Right atrium auricular region (tissue), 2 donors: ENCODE measurements at regions not wholly inside any gene's neighbourhood (a gene's known extent, or its start where the extent isn't known, plus 50 kb on each side); places are given as distances from the start of the nearest gene placed in this dataset.
"Not testable (repeated sequence)": the region's sequence is repeated elsewhere in the genome, so short reads cannot be mapped to it uniquely, and the experiment has no call there.

Experiments used
- DNase-seq: peaks from one replicate; pipeline ENCODE4 v3.0.0-alpha.2; 2019; ENCODE audit warnings: low spot score
- H3K27ac ChIP-seq, 2 donors: fragments of 200-600 bp; sonication (generic); 1 replicate in 1 of 2; 2 replicates in 1 of 2; pipeline ENCODE4 v1.5.1; 2016 to 2019
- H3K27me3 ChIP-seq, 2 donors: fragments of 200-600 bp; sonication (generic); one replicate each; pipeline versions ENCODE4 v1.5.1 to v1.6.0; 2017 to 2019
- H3K36me3 ChIP-seq: fragments of 200-600 bp; sonication (generic); one replicate; pipeline ENCODE4 v1.5.1; 2016
- H3K4me1 ChIP-seq, 2 donors: fragments of 200-600 bp; sonication (generic); one replicate each; pipeline versions ENCODE4 v1.5.1 to v1.6.0; 2017 to 2019
- H3K4me3 ChIP-seq, 2 donors: fragments of 200-600 bp; sonication (generic); 1 replicate in 1 of 2; 2 replicates in 1 of 2; pipeline ENCODE4 v1.5.1; 2017 to 2019; ENCODE audit warnings: mild to moderate bottlenecking in 1 of 2, moderate library complexity in 1 of 2
- H3K9me3 ChIP-seq, 2 donors: fragments of 200-600 bp; sonication (generic); one replicate each; pipeline ENCODE4 v1.5.1; 2019
- CTCF ChIP-seq, 2 donors: fragments of 200-600 bp; sonication (generic); IDR thresholded peaks; one replicate each; pipeline ENCODE4 v1.5.1; 2019; ENCODE audit warnings: antibody characterized with exemption in 2 of 2

- Histone ChIP-seq H3K27ac (no peak overlapping the region), H3K27me3 (no peaks in the 10 kb centered on the region), H3K9me3 (no peaks in the 10 kb centered on the region), H3K36me3 (peaks cover 20% of the 10 kb centered on the region), H3K4me1 (peaks cover 0 to 78% of the 10 kb centered on the region in 2 donors), H3K4me3 (no peak overlapping the region)
- DNase-seq: no peak
- TF ChIP-seq CTCF (IDR thresholded peaks at IDR 0.05): no peak
Measured at GRCh38 chr7:131077735-131078134, 249.9 kb upstream of the MKLN1 start.

- no peak overlapping the region for H3K27ac ChIP-seq
Measured at GRCh38 chr7:131080754-131081153, 246.9 kb upstream of the MKLN1 start.

GRCh38 chr7:131081308-131081707 is 246.4 kb upstream of the MKLN1 start:
- peaks cover 15% of the 10 kb centered on the region for H3K36me3 ChIP-seq
- DNase-seq: no peak
- no peaks in the 10 kb centered on the region for H3K9me3 ChIP-seq
- no peak overlapping the region for H3K4me3 ChIP-seq
- H3K27me3 ChIP-seq: no peaks in the 10 kb centered on the region
- TF ChIP-seq CTCF (IDR thresholded peaks at IDR 0.05): no peak
- peaks cover 0 to 76% of the 10 kb centered on the region in 2 donors for H3K4me1 ChIP-seq
- H3K27ac ChIP-seq: no peak overlapping the region

More at GRCh38 chr7:131080754-131081153, 246.9 kb upstream of the MKLN1 start:
- H3K27me3 ChIP-seq: no peaks in the 10 kb centered on the region
- DNase-seq: no peak
- TF ChIP-seq CTCF (IDR thresholded peaks at IDR 0.05): no peak
- H3K4me3 ChIP-seq: no peak overlapping the region
- H3K36me3 ChIP-seq: peaks cover 15% of the 10 kb centered on the region
- no peaks in the 10 kb centered on the region for H3K9me3 ChIP-seq
- H3K4me1 ChIP-seq: peaks cover 0 to 74% of the 10 kb centered on the region in 2 donors

- no peak overlapping the region for H3K27ac ChIP-seq
- H3K4me1 ChIP-seq: peaks cover 0 to 67% of the 10 kb centered on the region in 2 donors
- no peak for DNase-seq
- H3K36me3 ChIP-seq: peaks cover 11% of the 10 kb centered on the region
- H3K9me3 ChIP-seq: no peaks in the 10 kb centered on the region
- H3K4me3 ChIP-seq: no peak overlapping the region
- H3K27me3 ChIP-seq: no peaks in the 10 kb centered on the region
- TF ChIP-seq CTCF (IDR thresholded peaks at IDR 0.05): no peak
Measured at GRCh38 chr7:131083781-131084180, 243.9 kb upstream of the MKLN1 start.

GRCh38 chr7:131084336-131084735 is 243.3 kb upstream of the MKLN1 start:
- H3K27me3 ChIP-seq, DNase-seq, H3K4me3 ChIP-seq, H3K9me3 ChIP-seq, H3K27ac ChIP-seq: not testable (repeated sequence)
- Histone ChIP-seq H3K4me1 (peaks cover 0 to 67% of the 10 kb centered on the region in 2 donors), H3K36me3 (peaks cover 11% of the 10 kb centered on the region)

GRCh38 chr7:131087756-131088658 is 239.7 kb upstream of the MKLN1 start:
- Histone ChIP-seq H3K4me3 (no peak overlapping the region), H3K36me3 (no peaks in the 10 kb centered on the region), H3K27me3 (no peaks in the 10 kb centered on the region), H3K4me1 (peaks cover 0 to 68% of the 10 kb centered on the region in 2 donors), H3K9me3 (no peaks in the 10 kb centered on the region), H3K27ac (no peak overlapping the region)
- no peak for TF ChIP-seq CTCF (IDR thresholded peaks at IDR 0.05)
- no peak for DNase-seq
